ENCODE measurements at regions not wholly inside any gene's neighbourhood (a gene's known extent, or its start where the extent isn't known, plus 50 kb on each side); places are given as distances from the start of the nearest gene placed in this dataset.

DNA sequence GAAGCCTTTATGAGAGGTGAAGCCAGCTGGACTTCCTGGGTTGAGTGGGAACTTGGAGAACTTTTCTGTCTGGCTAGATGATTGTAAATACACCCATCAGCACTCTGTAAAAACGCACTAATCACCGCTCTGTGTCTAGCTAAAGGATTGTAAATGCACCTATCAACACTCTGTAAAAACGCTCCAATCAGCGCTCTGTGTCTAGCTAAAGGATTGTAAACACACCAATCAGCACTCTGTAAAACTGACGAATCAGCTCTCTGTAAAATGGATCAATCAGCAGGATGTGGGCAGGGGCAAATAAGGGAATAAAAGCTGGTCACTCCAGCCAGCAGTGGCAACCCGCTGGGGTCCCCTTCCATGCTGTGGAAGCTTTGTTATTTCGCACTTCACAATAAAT, 163.6 kb upstream of the SLC39A10 start:
- DNase-seq: no peak

GRCh38 chr2:195490319-195490718, 166.7 kb upstream of the SLC39A10 start:
- DNase-seq: no peak

GRCh38 chr2:195489101-195489500, 167.9 kb upstream of the SLC39A10 start:
- no peak for DNase-seq

GRCh38 chr2:195488567-195488966, 168.5 kb upstream of the SLC39A10 start:
- no peak for DNase-seq

GRCh38 chr2:195486987-195487644, 169.9 kb upstream of the SLC39A10 start:
- no peak for DNase-seq

DNA sequence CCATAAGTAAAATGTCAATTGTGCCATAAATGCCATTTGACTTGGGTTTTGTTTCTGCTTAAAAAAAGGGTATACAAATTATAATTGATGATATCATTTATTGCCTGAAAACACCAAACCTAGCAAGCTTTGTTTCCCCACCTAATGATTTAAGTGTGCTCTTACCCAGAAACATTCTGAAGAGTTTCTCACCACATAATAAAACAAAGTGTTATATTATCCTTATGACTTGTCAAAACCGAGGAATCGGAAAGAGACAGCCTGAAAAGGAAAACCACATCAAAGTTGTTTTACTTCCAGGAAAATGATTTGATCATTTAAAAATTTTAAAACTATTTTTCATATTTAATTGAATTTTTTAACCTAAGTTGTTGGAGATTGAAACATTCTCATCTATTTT, 170.5 kb upstream of the SLC39A10 start:
- no peak for DNase-seq

GRCh38 chr2:195482010-195482409, 175.0 kb upstream of the SLC39A10 start:
- no peak for DNase-seq

DNA sequence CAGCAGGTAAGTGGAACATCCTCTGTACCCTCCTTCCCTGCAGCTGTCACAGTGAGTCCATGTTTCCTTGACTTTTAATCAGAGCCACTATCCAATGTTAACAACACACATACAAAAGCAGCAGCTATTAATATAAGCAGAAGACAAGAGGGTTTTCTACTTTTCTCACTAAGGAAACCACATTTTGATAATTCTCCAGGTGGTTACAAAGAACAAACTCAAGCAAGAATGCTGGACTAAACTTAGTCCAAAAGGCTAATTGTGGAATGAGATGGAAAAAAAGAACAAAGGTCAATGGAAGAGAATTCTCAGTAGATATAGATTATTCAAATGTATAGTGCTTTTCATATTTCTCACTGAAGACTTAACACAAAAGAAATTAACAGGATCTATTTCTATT, 176.9 kb upstream of the SLC39A10 start:
- no peak for DNase-seq

- no peak for DNase-seq
Measured at GRCh38 chr2:195479407-195479806, 177.6 kb upstream of the SLC39A10 start.

- DNase-seq: no peak
Measured at GRCh38 chr2:195477996-195478382, 179.0 kb upstream of the SLC39A10 start.

DNA sequence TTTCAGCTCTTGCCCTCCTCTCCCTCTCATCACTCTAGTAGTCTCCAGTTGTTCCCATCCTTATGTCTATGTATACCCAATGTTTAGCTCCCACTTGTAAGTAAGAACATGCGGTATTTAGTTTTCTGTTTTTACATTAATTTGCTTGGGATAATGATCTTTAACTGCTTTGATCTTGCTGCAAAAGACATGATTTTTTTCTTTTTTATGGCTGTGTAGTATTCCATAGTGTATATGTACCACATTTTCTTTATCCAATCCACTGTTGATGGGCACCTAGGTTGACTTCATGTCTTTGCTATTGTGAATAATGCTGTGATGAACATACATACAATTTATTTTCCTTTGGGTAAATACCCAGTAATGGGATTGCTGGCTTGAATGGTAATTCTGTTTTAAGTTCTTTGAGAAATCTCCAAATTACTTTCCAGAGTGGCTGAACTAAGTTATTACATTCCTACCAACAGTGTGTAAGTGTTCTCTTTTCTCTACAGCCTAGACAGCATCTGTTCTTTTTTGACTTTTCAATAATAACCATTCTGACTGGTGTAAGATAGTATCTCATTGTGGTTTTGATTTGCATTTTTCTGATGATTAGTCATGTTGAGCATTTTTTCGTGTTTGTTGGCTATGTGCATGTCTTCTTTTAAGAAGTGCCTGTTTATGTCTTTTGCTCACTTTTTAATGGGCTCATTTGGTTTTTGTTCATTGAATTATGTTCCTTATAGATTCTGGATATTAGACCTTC, 179.6 kb upstream of the SLC39A10 start:
- DNase-seq: no peak

DNA sequence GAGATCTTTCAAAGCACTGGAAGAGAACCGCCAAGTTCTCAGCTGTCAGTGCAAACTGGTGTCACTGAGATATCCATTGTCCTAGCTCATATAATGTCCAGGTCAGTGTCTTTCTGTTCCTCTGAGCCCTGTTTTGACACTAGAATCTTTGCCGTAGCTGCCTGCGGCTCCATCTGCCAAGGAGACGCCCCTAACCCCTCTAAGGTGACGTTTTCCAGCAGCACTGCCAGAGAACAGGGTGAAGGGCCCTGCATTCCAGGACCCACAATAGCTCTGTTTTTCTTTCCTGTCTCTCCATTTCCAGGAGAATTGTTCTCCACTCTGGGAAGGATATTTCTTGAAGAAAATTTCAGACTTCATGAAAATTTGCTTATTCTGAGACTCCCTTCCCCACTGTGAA, 181.7 kb upstream of the SLC39A10 start:
- no peak for DNase-seq

- no peak for DNase-seq
Measured at GRCh38 chr2:195473862-195474261, 183.2 kb upstream of the SLC39A10 start.

DNA sequence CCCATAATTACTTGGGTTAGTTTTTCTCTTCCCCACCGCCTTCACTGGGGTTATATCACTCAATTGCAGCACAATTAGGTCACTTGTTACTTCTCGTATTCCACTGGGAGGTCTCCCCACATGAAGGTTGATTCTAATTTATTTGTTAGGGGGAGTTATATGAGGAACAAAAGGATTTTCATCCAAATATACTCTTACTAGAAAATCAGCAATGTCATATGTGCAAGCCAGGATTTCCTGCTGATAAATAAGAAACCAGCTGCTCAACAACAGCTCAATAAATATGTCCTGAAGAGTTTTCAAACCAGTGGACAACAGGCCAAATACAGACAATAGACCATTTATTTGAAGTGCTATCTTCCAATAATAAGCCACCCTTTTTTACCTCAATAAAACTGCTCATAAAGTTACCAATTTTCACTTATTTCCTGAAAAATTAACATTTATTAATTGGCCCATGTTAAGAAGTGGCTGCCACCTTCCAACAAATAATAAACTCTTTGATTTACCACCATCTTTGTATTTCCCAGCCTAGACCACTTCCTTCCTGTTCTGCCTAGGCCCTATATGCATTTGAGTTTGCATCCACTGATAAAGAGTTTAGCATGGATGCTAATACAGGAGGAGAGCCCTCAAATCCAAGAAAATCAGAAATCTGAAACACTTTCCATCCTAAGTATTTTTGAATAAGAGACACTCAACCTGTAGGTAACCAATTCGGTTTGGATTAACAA, 184.4 kb upstream of the SLC39A10 start:
- DNase-seq: no peak

- DNase-seq: no peak
Measured at GRCh38 chr2:195471807-195472206, 185.2 kb upstream of the SLC39A10 start.

- DNase-seq: no peak
Measured at GRCh38 chr2:195471163-195471562, 185.9 kb upstream of the SLC39A10 start.

DNA sequence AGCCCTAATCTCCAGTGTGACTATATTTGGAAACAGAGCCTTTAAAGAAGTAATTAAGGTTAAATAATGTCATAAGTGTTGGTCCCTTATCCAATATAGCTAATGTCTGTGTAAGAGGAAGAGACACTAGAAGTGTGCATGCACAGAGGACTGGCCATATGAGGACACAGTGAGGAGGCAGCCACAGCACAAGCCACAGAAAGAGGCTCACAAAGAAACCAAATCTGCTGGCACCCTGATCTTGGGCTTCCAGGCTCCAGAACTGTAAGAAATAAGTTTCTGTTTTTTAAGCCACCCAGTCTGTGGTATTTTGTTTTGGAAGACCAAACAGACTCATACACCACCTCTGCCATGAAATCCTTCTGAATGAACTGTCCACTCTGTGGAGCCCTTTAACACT, 186.4 kb upstream of the SLC39A10 start:
- no peak for DNase-seq

- DNase-seq: no peak
Measured at GRCh38 chr2:195468771-195469170, 188.3 kb upstream of the SLC39A10 start.

DNA sequence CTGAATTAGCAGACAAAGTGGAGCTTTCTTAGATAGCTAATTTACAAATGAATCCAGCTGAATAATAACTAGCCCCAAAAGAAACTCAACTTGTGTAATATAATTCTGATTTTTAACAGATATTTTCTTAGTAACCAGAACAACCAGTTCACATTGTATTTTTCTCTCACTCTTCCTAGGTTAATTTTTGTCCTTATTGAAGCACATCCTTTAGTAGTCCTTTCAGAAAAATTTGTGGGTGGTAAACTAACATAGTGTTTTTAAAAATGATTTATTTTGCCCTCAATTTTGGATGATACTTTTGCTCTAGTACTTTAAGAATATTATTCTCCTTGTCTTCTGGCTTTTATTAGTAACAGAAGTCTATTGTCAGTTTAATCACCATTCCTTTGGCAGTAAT, 190.6 kb upstream of the SLC39A10 start:
- DNase-seq: no peak

DNA sequence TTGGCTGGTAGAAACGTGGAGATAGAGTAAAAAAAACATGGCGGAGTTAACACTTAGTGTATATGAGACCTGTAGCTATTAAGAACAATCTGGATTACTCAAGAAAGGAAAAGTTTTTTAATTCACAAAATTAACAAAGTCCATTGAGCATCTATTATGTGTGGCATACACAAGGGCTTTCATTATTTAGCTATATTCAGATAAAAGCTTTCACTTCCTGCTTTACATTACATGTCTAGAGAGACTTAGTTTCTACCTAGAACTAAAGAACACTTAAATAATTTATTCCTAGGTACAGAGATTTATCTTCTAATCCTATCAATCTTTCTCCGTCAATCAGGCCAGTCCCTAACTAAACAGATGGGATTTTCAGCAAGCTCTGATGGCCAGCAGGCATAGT, 196.0 kb upstream of the SLC39A10 start:
- DNase-seq: no peak

DNA sequence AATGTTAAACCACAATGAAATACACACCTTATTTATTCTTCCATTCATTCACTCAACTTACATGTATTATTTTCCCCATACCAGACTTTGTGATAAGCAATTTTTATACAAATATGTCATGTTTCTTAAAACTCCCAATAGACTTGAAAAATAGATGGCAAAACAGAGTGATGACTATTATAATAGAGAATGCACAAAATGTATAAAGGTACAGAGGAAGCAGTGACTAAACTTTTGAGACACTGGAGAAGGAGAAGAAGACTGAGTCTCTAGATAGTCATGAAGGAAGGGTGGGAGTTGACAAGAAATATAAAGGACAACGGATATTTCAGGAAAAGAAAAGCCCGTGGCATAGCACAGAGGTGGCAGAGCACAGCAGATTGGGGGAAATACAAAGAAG, 198.1 kb upstream of the SLC39A10 start:
- DNase-seq: no peak

DNA sequence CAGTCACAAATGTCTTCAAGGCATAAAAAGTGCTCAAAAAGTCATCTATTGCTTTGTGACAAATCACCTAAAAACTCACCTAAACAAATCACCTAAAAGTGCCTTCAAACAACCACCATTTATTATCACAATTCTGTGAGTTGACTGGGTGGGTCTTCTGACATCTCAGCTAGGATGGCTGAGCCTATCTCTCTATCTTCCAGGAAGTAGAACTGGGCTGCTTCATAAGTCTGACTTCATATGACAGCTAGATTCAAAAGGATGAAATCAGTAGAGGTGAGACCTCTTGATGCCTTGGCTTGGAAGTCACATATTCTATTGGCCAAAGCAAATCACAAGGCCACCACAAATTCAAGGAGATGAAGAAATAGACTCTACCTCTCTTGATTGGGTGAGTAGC, 199.2 kb upstream of the SLC39A10 start:
- no peak for DNase-seq

DNA sequence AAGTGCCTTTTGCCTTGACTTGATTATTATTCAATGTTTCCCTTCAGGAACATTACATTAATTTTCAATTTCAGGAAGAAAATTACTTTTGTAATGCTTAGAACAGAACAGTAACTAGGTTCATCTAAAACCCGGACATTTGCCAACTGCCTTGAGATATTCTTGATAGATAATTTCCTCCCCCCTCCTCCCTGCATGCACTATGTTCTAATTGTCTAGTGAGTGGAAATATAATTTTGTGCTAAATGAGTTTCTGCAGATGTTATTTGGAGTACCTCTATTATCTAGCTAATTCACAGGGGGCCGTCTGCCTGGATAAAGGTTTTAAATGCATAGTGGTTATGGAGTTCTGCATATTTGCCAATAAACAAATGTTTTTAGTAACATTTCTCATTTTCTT, 200.3 kb upstream of the SLC39A10 start:
- DNase-seq: no peak

GRCh38 chr2:195451160-195451559, 205.9 kb upstream of the SLC39A10 start:
- no peak for DNase-seq

Measured in NCI-H2029 treated with DMSO at 0.1 percent for 48 hours (cell line).